HG03469 (cell line): ENCODE measurements at regions not wholly inside any gene's neighbourhood (a gene's known extent, or its start where the extent isn't known, plus 50 kb on each side); places are given as distances from the start of the nearest gene placed in this dataset.
"Not testable (repeated sequence)": the region's sequence is repeated elsewhere in the genome, so short reads cannot be mapped to it uniquely, and the experiment has no call there.

ENCODE experiments used
- ATAC-seq: cut with Tn5 transposase; IDR thresholded peaks from one replicate; pipeline ENCODE4 v1.9.1; 2021; ENCODE audit warnings: mild to moderate bottlenecking, moderate library complexity, moderate number of reproducible peaks; ENCODE audit not compliant: unreplicated experiment

- ATAC-seq, result not testable (repeated sequence)
Observed at GRCh38 chr3:143175940-143176894, 56.6 kb downstream of the CHST2 start.

- not testable (repeated sequence) for ATAC-seq
Observed at GRCh38 chr3:143177965-143178364, 58.4 kb downstream of the CHST2 start.

GRCh38 chr3:143178775-143179548 lies 59.4 kb downstream of the CHST2 start:
- not testable (repeated sequence) for ATAC-seq

GRCh38 chr3:143179603-143180002 lies 60.0 kb downstream of the CHST2 start:
- ATAC-seq, result no peak

GRCh38 chr3:143180860-143181259 lies 61.3 kb downstream of the CHST2 start:
- ATAC-seq, result not testable (repeated sequence)

GRCh38 chr3:143181977-143182376 lies 62.4 kb downstream of the CHST2 start:
- not testable (repeated sequence) for ATAC-seq

- no peak for ATAC-seq
Observed at GRCh38 chr3:143182866-143183664, 63.5 kb downstream of the CHST2 start.

GRCh38 chr3:143183665-143183964 lies 64.0 kb downstream of the CHST2 start:
- ATAC-seq, result no peak

- no peak for ATAC-seq
Observed at GRCh38 chr3:143184099-143184498, 64.5 kb downstream of the CHST2 start.

GRCh38 chr3:143185401-143185800 lies 65.8 kb downstream of the CHST2 start:
- ATAC-seq, result no peak

- no peak for ATAC-seq
Observed at GRCh38 chr3:143187111-143187510, 67.5 kb downstream of the CHST2 start.

- ATAC-seq, result no peak
Observed at GRCh38 chr3:143188881-143189280, 69.3 kb downstream of the CHST2 start.

GRCh38 chr3:143190101-143190500 lies 70.5 kb downstream of the CHST2 start:
- ATAC-seq, result no peak

GRCh38 chr3:143192193-143192592 lies 72.6 kb downstream of the CHST2 start:
- ATAC-seq, result no peak

GRCh38 chr3:143200001-143200924 lies 80.7 kb downstream of the CHST2 start:
- ATAC-seq, result no peak

- ATAC-seq, result no peak
Observed at GRCh38 chr3:143201045-143201444, 81.5 kb downstream of the CHST2 start.

GRCh38 chr3:143201870-143202752 lies 82.5 kb downstream of the CHST2 start:
- no peak for ATAC-seq

GRCh38 chr3:143203142-143203541 lies 83.6 kb downstream of the CHST2 start:
- ATAC-seq, result no peak

- ATAC-seq, result no peak
Observed at GRCh38 chr3:143203848-143204247, 84.3 kb downstream of the CHST2 start.
